ENCODE measurements at regions not wholly inside any gene's neighbourhood (a gene's known extent, or its start where the extent isn't known, plus 50 kb on each side); places are given as distances from the start of the nearest gene placed in this dataset.
"Not testable (repeated sequence)": the region's sequence is repeated elsewhere in the genome, so short reads cannot be mapped to it uniquely, and the experiment has no call there.

GRCh38 chr9:19913151-19913550 lies 124.3 kb upstream of the SLC24A2 start:
- DNase-seq (ENCODE audit: low read depth, low spot score) = no peak
- in situ Hi-C loops (cut with HindIII; ENCODE audit: low pct_unique_long_range_greater_than_20kb, low sequenced_read_pairs) = no loop called here

- in situ Hi-C loops (cut with HindIII; ENCODE audit: low pct_unique_long_range_greater_than_20kb, low sequenced_read_pairs) = no loop called here
- no peak for DNase-seq (ENCODE audit: low read depth, low spot score)
Observed at GRCh38 chr9:19903076-19903475, 114.2 kb upstream of the SLC24A2 start.

GRCh38 chr9:19901586-19901985 lies 112.7 kb upstream of the SLC24A2 start:
- in situ Hi-C loops (cut with HindIII; ENCODE audit: low pct_unique_long_range_greater_than_20kb, low sequenced_read_pairs) = no loop called here
- DNase-seq (ENCODE audit: low read depth, low spot score) = no peak

- no peak for DNase-seq (ENCODE audit: low read depth, low spot score)
- in situ Hi-C loops (cut with HindIII; ENCODE audit: low pct_unique_long_range_greater_than_20kb, low sequenced_read_pairs) = no loop called here
Observed at GRCh38 chr9:19896161-19896560, 107.3 kb upstream of the SLC24A2 start.

- DNase-seq (ENCODE audit: low read depth, low spot score); in situ Hi-C loops (cut with HindIII; ENCODE audit: low pct_unique_long_range_greater_than_20kb, low sequenced_read_pairs): not testable (repeated sequence)
Observed at GRCh38 chr9:19895578-19895977, 106.7 kb upstream of the SLC24A2 start.

- in situ Hi-C loops (cut with HindIII; ENCODE audit: low pct_unique_long_range_greater_than_20kb, low sequenced_read_pairs) = no loop called here
- no peak for DNase-seq (ENCODE audit: low read depth, low spot score)
Observed at GRCh38 chr9:19895006-19895405, 106.2 kb upstream of the SLC24A2 start.

- in situ Hi-C loops (cut with HindIII; ENCODE audit: low pct_unique_long_range_greater_than_20kb, low sequenced_read_pairs) = no loop called here
- no peak for DNase-seq (ENCODE audit: low read depth, low spot score)
Observed at GRCh38 chr9:19885608-19886007, 96.8 kb upstream of the SLC24A2 start.

GRCh38 chr9:19879062-19879461 lies 90.2 kb upstream of the SLC24A2 start:
- in situ Hi-C loops (cut with HindIII; ENCODE audit: low pct_unique_long_range_greater_than_20kb, low sequenced_read_pairs) = no loop called here
- no peak for DNase-seq (ENCODE audit: low read depth, low spot score)

- in situ Hi-C loops (cut with HindIII; ENCODE audit: low pct_unique_long_range_greater_than_20kb, low sequenced_read_pairs) = no loop called here
- DNase-seq (ENCODE audit: low read depth, low spot score) = no peak
Observed at GRCh38 chr9:19876569-19877316, 87.9 kb upstream of the SLC24A2 start.

GRCh38 chr9:19875291-19875920 lies 86.6 kb upstream of the SLC24A2 start:
- no peak for DNase-seq (ENCODE audit: low read depth, low spot score)
- in situ Hi-C loops (cut with HindIII; ENCODE audit: low pct_unique_long_range_greater_than_20kb, low sequenced_read_pairs) = no loop called here

GRCh38 chr9:19873188-19873587 lies 84.4 kb upstream of the SLC24A2 start:
- DNase-seq (ENCODE audit: low read depth, low spot score); in situ Hi-C loops (cut with HindIII; ENCODE audit: low pct_unique_long_range_greater_than_20kb, low sequenced_read_pairs): not testable (repeated sequence)

GRCh38 chr9:19870988-19871387 lies 82.2 kb upstream of the SLC24A2 start:
- in situ Hi-C loops (cut with HindIII; ENCODE audit: low pct_unique_long_range_greater_than_20kb, low sequenced_read_pairs) = no loop called here
- no peak for DNase-seq (ENCODE audit: low read depth, low spot score)

- in situ Hi-C loops (cut with HindIII; ENCODE audit: low pct_unique_long_range_greater_than_20kb, low sequenced_read_pairs) = no loop called here
- no peak for DNase-seq (ENCODE audit: low read depth, low spot score)
Observed at GRCh38 chr9:19840953-19841352, 52.1 kb upstream of the SLC24A2 start.

Small RNA genes in the stretch of these regions (small RNA-seq; reads per million reads assigned to genes)
- gene AL158077.1 = 0 reads per million in 2 experiments
